CD4-positive, alpha-beta T cell treated with Interleukin-1 beta for 1 hour (primary cell): ENCODE measurements at regions not wholly inside any gene's neighbourhood (a gene's known extent, or its start where the extent isn't known, plus 50 kb on each side); places are given as distances from the start of the nearest gene placed in this dataset.

Source experiments
- DNase-seq, 2 donors: peaks; one replicate each; pipeline ENCODE4 v3.0.0-alpha.2; 2020 to 2022

GRCh38 chr16:63744077-63744874, 1377.6 kb downstream of the CDH11 start:
- no peak for DNase-seq

- no peak for DNase-seq
Observed at GRCh38 chr16:63742150-63742549, 1379.7 kb downstream of the CDH11 start.

GRCh38 chr16:63737633-63738032, 1384.2 kb downstream of the CDH11 start:
- DNase-seq: no peak

- DNase-seq: no peak
Observed at GRCh38 chr16:63735456-63735855, 1386.4 kb downstream of the CDH11 start.

- DNase-seq: no peak
Observed at GRCh38 chr16:63720848-63721247, 1401.0 kb downstream of the CDH11 start.

GRCh38 chr16:63719926-63720325, 1401.9 kb downstream of the CDH11 start:
- DNase-seq: no peak

- DNase-seq: no peak
Observed at GRCh38 chr16:63717806-63718205, 1404.1 kb downstream of the CDH11 start.

- no peak for DNase-seq
Observed at GRCh38 chr16:63714876-63715275, 1407.0 kb downstream of the CDH11 start.

GRCh38 chr16:63712725-63713124, 1409.1 kb downstream of the CDH11 start:
- DNase-seq: no peak

GRCh38 chr16:63703612-63704011, 1418.3 kb downstream of the CDH11 start:
- DNase-seq: no peak

GRCh38 chr16:63702981-63703590, 1418.8 kb downstream of the CDH11 start:
- DNase-seq: no peak

GRCh38 chr16:63697736-63698135, 1424.1 kb downstream of the CDH11 start:
- no peak for DNase-seq

- DNase-seq: no peak
Observed at GRCh38 chr16:63695347-63695746, 1426.5 kb downstream of the CDH11 start.

- DNase-seq: no peak
Observed at GRCh38 chr16:63690961-63691360, 1430.9 kb downstream of the CDH11 start.

GRCh38 chr16:63690267-63690666, 1431.6 kb downstream of the CDH11 start:
- no peak for DNase-seq

- no peak for DNase-seq
Observed at GRCh38 chr16:63689068-63689467, 1432.8 kb downstream of the CDH11 start.

GRCh38 chr16:63684149-63685101, 1437.4 kb downstream of the CDH11 start:
- no peak for DNase-seq

- DNase-seq: no peak
Observed at GRCh38 chr16:63682844-63683243, 1439.0 kb downstream of the CDH11 start.

- DNase-seq: no peak
Observed at GRCh38 chr16:63672493-63672892, 1449.4 kb downstream of the CDH11 start.

GRCh38 chr16:63663155-63663554, 1458.7 kb downstream of the CDH11 start:
- no peak for DNase-seq

GRCh38 chr16:63655846-63656245, 1466.0 kb downstream of the CDH11 start:
- DNase-seq: no peak

GRCh38 chr16:63653044-63653839, 1468.6 kb downstream of the CDH11 start:
- DNase-seq: no peak

- DNase-seq: no peak
Observed at GRCh38 chr16:63652091-63652490, 1469.8 kb downstream of the CDH11 start.
